Cerebellar nuclear complex (tissue), 1 donor: ENCODE measurements at regions not wholly inside any gene's neighbourhood (a gene's known extent, or its start where the extent isn't known, plus 50 kb on each side); places are given as distances from the start of the nearest gene placed in this dataset.

Experiments
- DNase-seq, 2 experiments: peaks; one replicate each; lab custom pipeline; 2025; lab: John Stamatoyannopoulos, UW

DNA sequence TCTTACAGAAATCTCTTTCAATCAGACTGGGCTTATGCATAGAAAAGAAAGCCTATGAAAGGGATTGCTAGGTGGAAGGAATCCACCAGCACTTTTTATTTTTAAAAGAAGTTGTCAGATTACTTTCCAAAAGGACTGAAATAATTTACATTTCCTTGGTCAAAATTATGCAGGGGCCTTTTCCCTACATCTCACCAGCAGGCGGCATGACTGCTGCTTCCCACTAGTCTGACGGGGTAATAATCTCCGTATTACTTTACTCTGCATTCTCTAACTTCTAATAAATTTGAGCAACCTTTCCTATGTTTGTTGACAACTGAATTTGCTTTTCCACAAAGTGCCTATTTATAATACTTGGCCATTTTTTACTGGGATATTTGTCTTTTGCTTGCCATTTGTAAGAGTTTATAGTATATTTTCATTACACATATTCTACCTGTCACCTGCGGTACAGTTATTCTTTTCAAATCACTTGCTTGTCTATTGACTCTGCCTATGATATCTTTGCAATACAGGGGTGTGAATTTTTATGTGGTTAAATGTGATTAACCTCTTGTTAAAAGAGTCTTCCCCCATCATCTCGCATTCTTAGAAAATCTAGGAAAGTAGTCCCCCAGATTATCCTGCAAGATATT is 51.9 kb upstream of the USP47 start:
- no peak for DNase-seq

GRCh38 chr11:11788063-11788710 is 53.6 kb upstream of the USP47 start:
- DNase-seq, result no peak

GRCh38 chr11:11787305-11788062 is 54.3 kb upstream of the USP47 start:
- peak in 1 of 2 experiments; percentile 77 for DNase-seq

- DNase-seq, result no peak
Observed at GRCh38 chr11:11786771-11787170, 55.0 kb upstream of the USP47 start.

DNA sequence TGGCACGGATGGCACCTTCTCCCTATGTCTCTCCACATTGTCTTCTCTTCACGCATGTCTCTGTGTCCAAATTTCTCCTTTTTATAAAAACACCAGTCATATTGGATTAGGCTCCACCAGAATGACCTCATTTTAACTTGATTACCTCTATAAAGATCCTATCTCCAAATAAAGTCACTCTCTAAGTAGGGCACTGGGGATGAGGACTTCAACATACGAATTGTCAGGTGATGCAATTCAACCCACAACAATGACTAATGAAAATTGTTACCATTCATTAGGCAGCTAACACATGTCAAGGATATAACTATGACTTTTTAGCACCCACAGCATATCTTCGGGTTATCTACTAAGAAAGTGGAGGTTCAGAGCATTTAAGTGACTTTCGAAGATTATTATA is 55.5 kb upstream of the USP47 start:
- no peak for DNase-seq

DNA sequence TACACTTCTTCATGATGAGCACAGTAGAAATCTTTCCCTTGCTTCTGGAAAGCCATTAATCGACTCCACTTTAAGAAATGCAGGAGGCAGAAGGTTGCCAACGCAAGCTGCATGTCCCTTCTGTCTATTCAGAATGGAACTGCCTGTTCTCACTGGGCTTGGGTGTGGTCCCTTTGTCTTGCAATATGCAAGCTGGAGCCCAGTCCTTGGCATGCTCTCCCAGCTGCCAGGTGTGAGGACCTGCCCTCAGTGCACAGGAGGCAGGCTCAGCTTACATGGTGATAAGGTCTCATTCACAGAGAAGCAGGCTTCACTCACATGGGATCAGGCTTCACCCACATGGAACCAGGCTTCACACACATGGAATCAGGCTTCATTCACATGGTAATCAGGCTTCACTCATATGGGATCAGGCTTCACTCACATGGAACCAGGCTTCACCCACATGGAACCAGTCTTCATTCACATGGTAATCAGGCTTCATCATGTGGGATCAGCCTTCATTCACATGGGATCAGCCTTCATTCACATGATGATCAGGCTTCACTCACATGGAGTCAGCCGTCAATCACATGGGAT is 59.2 kb upstream of the USP47 start:
- DNase-seq, result no peak

DNA sequence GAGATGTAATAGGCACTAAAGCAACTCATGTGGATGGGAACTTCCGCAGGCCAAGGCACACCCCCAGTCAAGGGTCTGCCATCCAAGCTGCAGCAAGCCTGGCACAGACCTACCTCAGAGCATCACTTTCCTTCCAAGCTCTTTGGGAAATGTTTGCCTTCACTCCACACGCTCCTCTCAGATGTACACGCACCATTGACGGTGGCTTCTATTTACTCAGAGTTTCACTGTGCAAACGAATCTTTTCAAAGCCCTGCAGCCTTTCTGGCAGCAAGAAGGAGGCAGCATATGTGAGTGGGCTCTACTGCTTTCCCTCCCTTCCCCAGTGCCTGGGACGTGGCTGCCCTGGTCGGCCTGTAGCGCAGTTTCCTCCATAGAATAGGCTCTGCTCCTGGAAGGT is 60.9 kb upstream of the USP47 start:
- DNase-seq, result no peak

DNA sequence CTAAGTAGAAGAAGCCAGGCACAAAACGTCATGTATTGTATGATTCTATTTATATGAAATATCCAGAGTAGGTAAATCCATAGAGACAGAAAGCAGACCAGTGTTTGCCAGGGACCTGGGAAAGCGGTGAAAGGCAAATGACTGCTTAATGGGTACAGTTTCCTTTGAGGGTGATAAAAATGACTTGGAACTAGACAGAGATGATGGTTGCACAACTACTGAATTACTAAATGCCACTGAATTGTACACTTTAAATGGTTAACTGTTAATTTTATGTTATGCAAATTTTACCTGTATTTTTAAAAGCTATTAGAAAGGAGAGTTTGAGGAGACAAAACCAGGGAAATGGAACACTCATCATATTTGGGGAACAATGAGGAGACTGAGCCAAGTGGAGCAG is 61.8 kb upstream of the USP47 start:
- no peak for DNase-seq

DNA sequence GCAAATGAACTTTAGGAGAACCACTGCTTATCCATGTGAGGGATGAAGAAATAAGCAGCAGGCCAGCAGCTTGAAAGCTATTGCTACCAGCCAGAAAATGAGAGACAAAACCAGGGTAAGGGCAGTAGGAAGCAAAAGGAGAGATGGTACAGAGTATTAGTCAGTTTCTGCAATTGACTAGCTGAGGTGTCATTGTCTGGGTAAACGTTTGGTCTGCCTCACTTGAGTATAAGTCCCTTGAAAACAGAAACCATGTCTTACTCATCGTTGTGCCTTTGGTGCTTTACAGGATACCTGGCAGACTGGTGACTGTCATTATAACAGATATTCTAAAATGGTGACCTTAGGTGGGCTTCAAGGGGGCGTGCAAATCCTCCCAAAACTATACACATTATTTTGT is 63.9 kb upstream of the USP47 start:
- DNase-seq, result no peak

- no peak for DNase-seq
Observed at GRCh38 chr11:11776714-11777113, 65.1 kb upstream of the USP47 start.

DNA sequence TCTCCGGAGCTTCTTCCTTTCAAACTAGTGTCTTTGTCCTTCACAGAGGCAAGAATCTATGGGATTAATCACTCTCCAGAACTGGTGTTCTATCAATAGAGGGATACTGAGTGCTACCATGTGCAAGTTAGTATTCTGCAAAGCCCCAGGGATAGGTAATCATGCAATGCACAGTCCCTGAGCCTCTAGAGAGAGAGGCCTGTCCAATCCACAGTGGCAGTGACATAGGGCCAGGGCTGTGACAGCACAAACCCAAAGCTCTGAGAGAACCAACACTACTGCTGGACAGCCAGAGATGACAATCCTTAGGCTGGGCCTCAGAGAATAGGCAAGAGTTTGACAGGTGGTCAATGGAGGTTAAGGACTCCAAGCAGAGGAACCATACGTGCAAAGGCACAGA is 66.8 kb upstream of the USP47 start:
- DNase-seq, result no peak

DNA sequence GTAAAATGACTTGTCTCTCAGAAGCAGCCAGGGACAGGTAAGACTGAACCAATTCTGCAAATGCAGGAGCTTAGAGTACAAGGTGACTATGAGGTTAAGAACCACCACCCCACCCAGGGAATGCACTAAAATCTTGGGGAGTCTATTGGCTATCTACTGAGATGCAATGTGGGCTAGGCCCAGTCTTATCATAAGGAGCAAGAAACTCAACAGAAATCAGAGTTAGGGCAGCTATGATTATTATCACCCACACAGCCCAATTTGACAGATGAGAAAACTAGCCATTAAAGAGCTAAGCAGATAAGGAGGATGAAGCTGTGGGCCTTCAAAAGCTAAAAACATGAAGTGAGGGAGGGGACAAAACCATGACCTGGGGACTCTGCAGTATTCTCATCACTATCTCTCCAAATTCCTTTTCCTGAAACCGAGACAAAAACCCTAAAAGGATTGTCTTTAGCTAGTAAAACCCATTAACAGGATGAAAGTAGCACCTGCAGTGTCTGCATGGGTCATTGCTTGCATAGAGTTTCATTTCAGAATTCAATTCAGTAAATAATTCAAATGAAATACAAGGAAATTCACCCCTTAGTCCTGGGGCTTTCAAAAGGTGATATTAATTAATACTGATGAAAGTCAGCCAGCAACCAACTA is 68.8 kb upstream of the USP47 start:
- DNase-seq, result no peak

DNA sequence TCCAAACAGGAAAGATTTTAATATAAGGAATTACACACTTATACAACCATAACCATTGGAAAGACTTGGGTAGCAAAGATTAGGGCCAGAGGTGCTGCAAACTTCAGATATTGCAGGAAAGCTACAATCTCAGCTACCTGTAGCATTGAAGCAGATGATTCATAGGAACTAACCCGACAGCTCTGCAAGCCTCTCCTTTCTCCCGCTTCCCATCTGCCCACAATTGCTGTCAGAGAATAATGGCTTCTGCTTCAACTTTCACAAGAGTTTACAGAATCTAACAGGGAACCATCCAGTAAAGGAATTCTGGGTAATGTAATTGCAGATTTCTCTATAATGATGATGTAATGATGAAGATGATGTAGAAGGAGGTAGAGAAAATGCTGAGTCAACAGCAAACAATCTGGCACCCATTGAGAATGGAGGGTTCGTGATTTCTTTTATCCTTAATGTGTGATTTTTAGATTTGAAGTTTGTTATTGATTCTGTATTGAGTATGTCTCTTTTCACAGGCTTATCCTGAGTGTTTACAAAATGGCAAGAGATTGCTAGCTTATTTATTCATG is 70.8 kb upstream of the USP47 start:
- no peak for DNase-seq

DNA sequence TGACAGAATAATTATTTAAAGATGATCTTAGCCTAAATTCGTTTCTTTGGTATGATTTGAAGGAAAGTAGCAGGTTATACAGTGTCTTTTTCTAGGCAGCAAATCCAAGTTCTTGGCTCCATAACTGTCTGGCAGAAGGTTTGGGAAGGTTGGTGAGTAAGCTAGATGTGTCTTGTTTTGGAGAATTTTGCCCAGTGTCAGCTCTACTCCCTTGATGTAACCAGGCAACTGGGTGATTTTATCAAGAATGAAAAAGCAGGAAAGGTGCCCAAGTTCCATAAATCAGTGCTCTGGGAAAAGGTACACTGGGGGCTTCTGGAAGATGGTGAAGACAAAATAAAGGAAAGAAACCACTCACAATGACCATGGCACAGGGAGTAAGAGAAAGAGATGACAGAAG is 71.5 kb upstream of the USP47 start:
- no peak for DNase-seq

- DNase-seq, result no peak
Observed at GRCh38 chr11:11769782-11770181, 72.0 kb upstream of the USP47 start.

GRCh38 chr11:11769362-11769761 is 72.4 kb upstream of the USP47 start:
- DNase-seq, result no peak

GRCh38 chr11:11764423-11764803 is 77.4 kb upstream of the USP47 start:
- no peak for DNase-seq

- DNase-seq, result no peak
Observed at GRCh38 chr11:11763796-11764422, 77.9 kb upstream of the USP47 start.

- DNase-seq, result no peak
Observed at GRCh38 chr11:11760838-11761237, 80.9 kb upstream of the USP47 start.

DNA sequence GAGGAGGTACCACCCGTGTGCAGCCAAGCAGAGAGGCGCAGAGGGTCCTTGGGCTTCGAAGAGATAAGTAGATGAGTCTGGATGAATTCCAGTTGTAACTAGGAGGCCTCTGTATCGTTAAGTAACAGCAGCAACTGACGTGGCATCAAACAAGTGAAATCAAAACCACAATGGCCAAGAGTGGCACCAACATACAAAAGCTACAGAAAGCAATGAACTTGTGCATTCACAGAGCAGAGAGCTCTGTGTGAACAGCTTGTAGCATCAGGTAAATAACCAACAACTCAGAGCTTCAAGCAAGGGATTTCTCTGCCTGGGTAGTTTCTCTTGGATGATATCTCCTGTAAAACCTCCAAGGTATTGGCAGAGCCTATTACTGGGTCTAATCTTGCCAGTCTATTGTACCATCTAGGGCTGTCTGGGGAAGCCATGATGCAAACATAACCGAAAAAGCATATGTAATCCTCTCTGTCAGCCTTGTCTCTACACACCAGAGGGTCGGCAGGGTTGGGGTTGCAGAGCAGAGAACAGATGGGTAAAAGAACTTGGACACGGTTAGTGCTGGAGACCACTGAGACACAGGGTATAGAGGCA is 83.1 kb upstream of the USP47 start:
- DNase-seq, result no peak

GRCh38 chr11:11757909-11758308 is 83.9 kb upstream of the USP47 start:
- DNase-seq, result no peak
